Fibroblast of mammary gland (primary cell): ENCODE measurements at regions not wholly inside any gene's neighbourhood (a gene's known extent, or its start where the extent isn't known, plus 50 kb on each side); places are given as distances from the start of the nearest gene placed in this dataset.

Experiments
- DNase-seq: peaks from one replicate; pipeline ENCODE4 v3.0.0-alpha.2; 2010; ENCODE audit warnings: low read depth
- H3K4me3 ChIP-seq: 2 replicates; pipeline ENCODE4 v1.5.1; 2011; ENCODE audit warnings: low read depth, mild to moderate bottlenecking, low read length, moderate library complexity; ENCODE audit not compliant: control insufficient read depth
- CTCF ChIP-seq: conservative IDR thresholded peaks from 2 replicates; pipeline ENCODE4 v1.5.1; 2011; ENCODE audit warnings: low read depth, low read length, inconsistent platforms; ENCODE audit not compliant: control insufficient read depth, insufficient read depth

- peak; percentile 69 for DNase-seq
- no peak overlapping the region for H3K4me3 ChIP-seq
- no peak for TF ChIP-seq CTCF
These were observed 467.0 kb upstream of the AKR1E2 start for GRCh38 chr10:4359003-4359402.

- DNase-seq: no peak
- no peak for TF ChIP-seq CTCF
- no peak overlapping the region for H3K4me3 ChIP-seq
These were observed 468.1 kb upstream of the AKR1E2 start for GRCh38 chr10:4357911-4358310.

GRCh38 chr10:4355350-4355749 is 470.7 kb upstream of the AKR1E2 start:
- H3K4me3 ChIP-seq: no peak overlapping the region
- DNase-seq: no peak
- TF ChIP-seq CTCF: no peak

- no peak for TF ChIP-seq CTCF
- peak; percentile 61 for DNase-seq
- no peak overlapping the region for H3K4me3 ChIP-seq
These were observed 471.6 kb upstream of the AKR1E2 start for GRCh38 chr10:4354382-4354812.

- peak; percentile 80 for DNase-seq
- no peak overlapping the region for H3K4me3 ChIP-seq
- TF ChIP-seq CTCF: no peak
These were observed 472.0 kb upstream of the AKR1E2 start for GRCh38 chr10:4353964-4354363.

- no peak for TF ChIP-seq CTCF
- H3K4me3 ChIP-seq: no peak overlapping the region
These were observed 472.9 kb upstream of the AKR1E2 start for GRCh38 chr10:4353059-4353655.

More at GRCh38 chr10:4353059-4353655, 472.9 kb upstream of the AKR1E2 start:
- peak; percentile 75 for DNase-seq
